ENCODE measurements at regions not wholly inside any gene's neighbourhood (a gene's known extent, or its start where the extent isn't known, plus 50 kb on each side); places are given as distances from the start of the nearest gene placed in this dataset.
"Not testable (repeated sequence)": the region's sequence is repeated elsewhere in the genome, so short reads cannot be mapped to it uniquely, and the experiment has no call there.

DNA sequence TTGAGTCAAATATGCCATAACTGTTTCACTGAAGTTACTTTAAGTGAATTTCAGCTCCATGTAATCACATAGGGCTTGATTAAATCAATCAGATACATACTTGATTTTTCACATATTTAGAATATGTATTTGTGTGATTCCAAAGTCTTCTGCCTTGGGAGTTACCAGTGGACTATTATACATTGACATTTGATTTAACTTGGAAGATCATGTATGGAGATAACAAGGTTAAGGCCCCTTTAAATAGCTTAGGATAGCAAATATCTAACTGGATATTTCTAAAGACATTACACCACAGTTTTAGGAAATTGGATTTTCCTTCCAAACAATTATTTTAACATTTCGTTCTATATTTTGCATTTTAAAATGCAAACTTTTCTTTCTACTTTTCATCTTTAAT lies 405.0 kb downstream of the RAP2B start:
- Mint-ChIP-seq H3K4me3 (ENCODE audit: unreplicated experiment) (no peak overlapping the region), H3K27me3 (ENCODE audit: unreplicated experiment) (no peaks in the 10 kb centered on the region), H3K4me1 (ENCODE audit: low read depth, unreplicated experiment) (no peaks in the 10 kb centered on the region), H3K27ac (ENCODE audit: unreplicated experiment) (no peak overlapping the region), H3K36me3 (ENCODE audit: unreplicated experiment) (peaks cover 7% of the 10 kb centered on the region), H3K9me3 (ENCODE audit: unreplicated experiment) (peaks cover 5% of the 10 kb centered on the region)
- TF ChIP-seq CTCF (IDR thresholded peaks at IDR 0.05; ENCODE audit: partially characterized antibody, unreplicated experiment) = no peak
- no peak for DNase-seq

- Mint-ChIP-seq H3K4me1 (ENCODE audit: low read depth, unreplicated experiment) (no peaks in the 10 kb centered on the region), H3K9me3 (ENCODE audit: unreplicated experiment) (peaks cover 5% of the 10 kb centered on the region), H3K36me3 (ENCODE audit: unreplicated experiment) (peaks cover 7% of the 10 kb centered on the region), H3K27me3 (ENCODE audit: unreplicated experiment) (no peaks in the 10 kb centered on the region), H3K27ac (ENCODE audit: unreplicated experiment) (no peak overlapping the region), H3K4me3 (ENCODE audit: unreplicated experiment) (no peak overlapping the region)
- TF ChIP-seq CTCF (IDR thresholded peaks at IDR 0.05; ENCODE audit: partially characterized antibody, unreplicated experiment) = no peak
- DNase-seq = no peak
Measured at GRCh38 chr3:153567556-153567955, 405.5 kb downstream of the RAP2B start.

- H3K4me3 Mint-ChIP-seq (ENCODE audit: unreplicated experiment); H3K27me3 Mint-ChIP-seq (ENCODE audit: unreplicated experiment); H3K27ac Mint-ChIP-seq (ENCODE audit: unreplicated experiment); H3K9me3 Mint-ChIP-seq (ENCODE audit: unreplicated experiment); DNase-seq; H3K4me1 Mint-ChIP-seq (ENCODE audit: low read depth, unreplicated experiment); H3K36me3 Mint-ChIP-seq (ENCODE audit: unreplicated experiment): not testable (repeated sequence)
Measured at GRCh38 chr3:153570481-153570880, 408.5 kb downstream of the RAP2B start.

- Mint-ChIP-seq H3K36me3 (ENCODE audit: unreplicated experiment) (no peaks in the 10 kb centered on the region), H3K4me3 (ENCODE audit: unreplicated experiment) (no peak overlapping the region), H3K27ac (ENCODE audit: unreplicated experiment) (no peak overlapping the region), H3K27me3 (ENCODE audit: unreplicated experiment) (no peaks in the 10 kb centered on the region), H3K4me1 (ENCODE audit: low read depth, unreplicated experiment) (no peaks in the 10 kb centered on the region), H3K9me3 (ENCODE audit: unreplicated experiment) (no peaks in the 10 kb centered on the region)
- TF ChIP-seq CTCF (IDR thresholded peaks at IDR 0.05; ENCODE audit: partially characterized antibody, unreplicated experiment) = no peak
- DNase-seq = no peak
Measured at GRCh38 chr3:153572165-153572564, 410.1 kb downstream of the RAP2B start.

DNA sequence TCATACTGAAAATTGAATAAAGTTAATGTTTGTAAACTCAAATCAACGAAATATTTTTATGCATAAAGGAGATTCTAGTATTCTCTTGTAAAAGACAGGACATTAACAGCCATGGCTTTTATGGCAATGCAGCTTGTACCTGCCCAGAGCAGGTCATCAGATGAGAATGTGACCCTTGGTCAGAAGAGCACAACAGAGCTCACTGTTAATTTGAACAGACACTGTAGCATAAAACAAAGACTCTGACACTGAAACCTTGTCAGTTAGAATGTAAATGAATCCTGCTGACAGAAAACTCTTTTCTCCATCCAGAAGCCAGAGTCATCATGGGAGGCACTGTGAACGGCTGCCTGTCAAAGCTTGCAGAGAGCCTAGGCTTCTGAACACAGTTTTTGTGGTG lies 410.6 kb downstream of the RAP2B start:
- DNase-seq = no peak
- Mint-ChIP-seq H3K27me3 (ENCODE audit: unreplicated experiment) (no peaks in the 10 kb centered on the region), H3K4me3 (ENCODE audit: unreplicated experiment) (no peak overlapping the region), H3K4me1 (ENCODE audit: low read depth, unreplicated experiment) (no peaks in the 10 kb centered on the region), H3K36me3 (ENCODE audit: unreplicated experiment) (no peaks in the 10 kb centered on the region), H3K27ac (ENCODE audit: unreplicated experiment) (no peak overlapping the region), H3K9me3 (ENCODE audit: unreplicated experiment) (no peaks in the 10 kb centered on the region)
- TF ChIP-seq CTCF (IDR thresholded peaks at IDR 0.05; ENCODE audit: partially characterized antibody, unreplicated experiment) = no peak

GRCh38 chr3:153573481-153573880 lies 411.5 kb downstream of the RAP2B start:
- H3K27ac Mint-ChIP-seq (ENCODE audit: unreplicated experiment) = no peak overlapping the region
- TF ChIP-seq CTCF (IDR thresholded peaks at IDR 0.05; ENCODE audit: partially characterized antibody, unreplicated experiment) = no peak
- H3K4me1 Mint-ChIP-seq (ENCODE audit: low read depth, unreplicated experiment) = no peaks in the 10 kb centered on the region
- no peaks in the 10 kb centered on the region for H3K27me3 Mint-ChIP-seq (ENCODE audit: unreplicated experiment)
- DNase-seq = no peak
- H3K36me3 Mint-ChIP-seq (ENCODE audit: unreplicated experiment) = no peaks in the 10 kb centered on the region
- H3K4me3 Mint-ChIP-seq (ENCODE audit: unreplicated experiment) = no peak overlapping the region
- H3K9me3 Mint-ChIP-seq (ENCODE audit: unreplicated experiment) = no peaks in the 10 kb centered on the region
